Myocyte (in vitro differentiated cells): ENCODE measurements at regions not wholly inside any gene's neighbourhood (a gene's known extent, or its start where the extent isn't known, plus 50 kb on each side); places are given as distances from the start of the nearest gene placed in this dataset.
"Not testable (repeated sequence)": the region's sequence is repeated elsewhere in the genome, so short reads cannot be mapped to it uniquely, and the experiment has no call there.

ENCODE experiments used
- DNase-seq: peaks from one replicate; pipeline ENCODE4 v3.0.0-alpha.2; 2012; ENCODE audit warnings: low read depth

- peak; percentile 94 for DNase-seq
Observed at GRCh38 chr6:56749632-56750151, 107.0 kb upstream of the DST start.

- peak; percentile 60 for DNase-seq
Observed at GRCh38 chr6:56746767-56747504, 104.2 kb upstream of the DST start.

GRCh38 chr6:56745971-56746370 lies 103.3 kb upstream of the DST start:
- DNase-seq = no peak

DNA sequence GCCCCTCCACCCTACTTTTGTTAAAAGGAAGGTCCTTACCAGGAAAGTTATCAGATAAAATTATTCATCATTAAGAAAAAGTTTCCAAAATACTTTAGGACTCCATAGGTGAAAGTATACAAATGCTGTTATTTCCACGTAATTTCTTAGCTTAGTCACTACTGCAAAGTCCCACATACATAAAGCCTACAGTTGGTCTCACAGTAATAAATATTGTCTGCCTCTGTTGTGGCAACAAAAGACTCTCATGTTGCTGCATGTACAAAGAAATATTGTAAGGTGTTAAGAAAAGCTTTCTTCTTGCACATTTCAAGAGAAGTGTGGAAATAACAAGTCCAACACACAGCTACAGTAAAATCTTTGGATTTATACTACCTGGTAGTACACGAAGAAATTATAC lies 102.4 kb upstream of the DST start:
- DNase-seq = no peak

DNA sequence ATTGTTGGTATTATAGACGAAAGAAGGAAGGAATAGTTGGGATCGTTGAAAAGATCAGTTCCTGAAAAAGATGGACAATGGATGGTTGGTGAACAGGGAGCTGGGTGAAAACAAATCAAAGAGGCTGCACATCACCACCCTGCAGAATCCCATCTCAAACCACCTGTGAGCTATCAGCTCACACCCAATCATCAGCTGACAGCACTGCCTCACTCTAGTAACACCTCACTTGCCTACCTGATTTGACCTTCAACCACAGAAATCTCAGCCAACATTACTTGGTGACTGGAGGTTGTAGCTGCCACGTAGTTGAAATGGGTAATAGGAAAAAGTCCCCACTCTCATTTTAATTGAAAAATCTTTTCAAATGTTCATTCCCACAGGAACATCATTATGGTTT lies 101.8 kb upstream of the DST start:
- no peak for DNase-seq

- DNase-seq = no peak
Observed at GRCh38 chr6:56742122-56742791, 99.6 kb upstream of the DST start.

DNA sequence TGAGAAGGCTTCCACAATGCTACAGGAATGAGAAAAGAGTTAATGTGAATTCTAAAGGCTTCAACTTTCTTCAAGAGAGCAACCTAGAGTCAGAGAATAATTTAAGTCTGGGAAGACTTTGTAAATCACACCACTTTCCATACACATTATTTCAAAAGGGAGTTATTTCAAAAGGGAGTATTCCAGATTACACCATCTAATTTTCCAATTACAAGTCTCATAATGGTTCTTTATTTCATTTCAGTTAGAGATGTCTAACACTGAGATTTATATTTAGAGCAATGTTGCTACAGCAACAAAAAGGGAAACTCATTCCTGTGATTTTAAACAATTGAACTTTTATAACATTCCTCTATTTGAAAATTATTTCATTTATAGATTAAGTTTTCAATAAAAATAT lies 98.8 kb upstream of the DST start:
- no peak for DNase-seq

DNA sequence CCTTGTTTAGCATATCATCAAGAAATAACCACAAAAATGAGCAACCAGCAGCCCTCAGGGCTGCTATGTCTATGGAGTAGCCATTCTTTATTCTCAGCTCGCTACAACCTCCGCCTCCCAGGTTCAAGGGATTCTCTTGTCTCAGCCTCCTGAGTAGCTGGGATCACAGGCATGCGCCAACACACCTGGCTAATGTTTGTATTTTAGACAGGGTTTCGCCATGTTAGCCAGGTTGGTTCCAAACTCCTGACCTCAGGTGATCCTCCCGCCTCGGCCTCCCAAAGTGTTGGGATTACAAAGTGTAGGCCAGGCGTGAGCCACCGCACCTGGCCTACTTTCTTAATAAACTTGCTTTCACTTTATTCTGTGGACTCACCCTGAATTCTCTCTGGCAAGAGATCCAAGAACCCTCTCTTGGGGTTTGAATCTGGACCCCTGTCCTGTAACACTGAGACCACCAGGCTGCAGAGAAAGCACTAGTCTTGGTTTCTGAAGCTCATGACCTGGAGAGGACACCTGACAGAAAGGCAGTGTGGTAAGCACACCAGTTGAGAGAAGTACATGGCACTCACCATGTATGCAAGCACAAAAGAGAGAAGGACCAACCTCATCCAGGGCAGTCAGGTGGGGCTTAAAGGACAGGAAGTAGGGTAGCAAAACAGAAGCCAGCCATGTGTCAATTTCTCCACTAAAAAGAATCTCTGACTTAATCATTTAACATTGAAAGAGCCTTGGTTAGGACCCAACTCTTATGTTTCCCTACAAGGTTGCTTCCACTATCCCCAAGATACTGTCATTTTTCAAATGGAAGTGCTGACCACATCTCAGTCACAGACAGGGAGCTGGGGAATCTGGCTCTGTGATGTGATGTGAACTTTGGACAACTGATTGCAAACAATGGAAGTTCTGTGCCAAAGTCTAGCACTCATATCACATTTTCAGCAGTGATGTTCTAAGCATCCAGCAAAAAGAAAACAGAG lies 97.4 kb upstream of the DST start:
- DNase-seq = no peak

- no peak for DNase-seq
Observed at GRCh38 chr6:56736804-56737203, 94.1 kb upstream of the DST start.

DNA sequence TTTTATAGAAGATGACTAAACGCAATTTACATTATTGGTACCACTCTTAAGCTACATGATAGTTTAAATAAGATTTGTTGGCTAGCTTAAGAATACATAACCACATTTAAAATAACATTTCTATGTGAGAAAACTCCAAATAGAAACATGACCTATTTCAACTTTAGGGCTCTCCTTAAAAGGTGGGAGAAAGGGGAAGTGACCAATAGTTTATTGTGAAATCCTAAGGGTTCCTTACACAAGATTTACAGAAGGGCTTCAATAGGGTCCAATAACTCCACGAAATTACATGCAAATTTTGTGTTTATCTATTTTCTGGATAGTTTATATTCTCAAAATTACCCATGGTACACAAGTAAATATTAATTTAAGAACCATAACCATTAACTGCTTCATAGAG lies 91.6 kb upstream of the DST start:
- no peak for DNase-seq

DNA sequence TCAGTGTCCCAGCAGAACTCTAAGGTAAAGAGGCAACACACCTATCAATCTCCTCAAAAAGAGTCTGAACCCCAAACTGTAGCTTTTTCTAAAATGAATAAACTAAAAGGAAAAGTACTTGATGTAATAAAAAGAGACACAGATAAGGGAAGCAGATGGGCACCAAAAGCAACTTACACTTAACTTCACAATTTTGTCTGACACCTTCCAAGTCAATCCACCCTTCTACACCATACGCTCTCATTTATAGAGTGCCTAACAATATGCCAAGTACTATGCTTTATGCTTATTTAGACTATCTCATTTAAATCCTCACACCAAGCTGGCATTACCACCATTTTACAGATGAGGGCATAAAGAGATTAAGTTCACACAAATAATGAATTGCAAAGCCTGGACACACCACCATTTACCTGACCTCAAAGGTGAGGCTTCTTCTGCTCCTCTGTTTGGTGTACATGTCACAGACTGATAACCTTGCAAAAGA lies 90.6 kb upstream of the DST start:
- DNase-seq = no peak

GRCh38 chr6:56732517-56732916 lies 89.8 kb upstream of the DST start:
- DNase-seq = no peak

DNA sequence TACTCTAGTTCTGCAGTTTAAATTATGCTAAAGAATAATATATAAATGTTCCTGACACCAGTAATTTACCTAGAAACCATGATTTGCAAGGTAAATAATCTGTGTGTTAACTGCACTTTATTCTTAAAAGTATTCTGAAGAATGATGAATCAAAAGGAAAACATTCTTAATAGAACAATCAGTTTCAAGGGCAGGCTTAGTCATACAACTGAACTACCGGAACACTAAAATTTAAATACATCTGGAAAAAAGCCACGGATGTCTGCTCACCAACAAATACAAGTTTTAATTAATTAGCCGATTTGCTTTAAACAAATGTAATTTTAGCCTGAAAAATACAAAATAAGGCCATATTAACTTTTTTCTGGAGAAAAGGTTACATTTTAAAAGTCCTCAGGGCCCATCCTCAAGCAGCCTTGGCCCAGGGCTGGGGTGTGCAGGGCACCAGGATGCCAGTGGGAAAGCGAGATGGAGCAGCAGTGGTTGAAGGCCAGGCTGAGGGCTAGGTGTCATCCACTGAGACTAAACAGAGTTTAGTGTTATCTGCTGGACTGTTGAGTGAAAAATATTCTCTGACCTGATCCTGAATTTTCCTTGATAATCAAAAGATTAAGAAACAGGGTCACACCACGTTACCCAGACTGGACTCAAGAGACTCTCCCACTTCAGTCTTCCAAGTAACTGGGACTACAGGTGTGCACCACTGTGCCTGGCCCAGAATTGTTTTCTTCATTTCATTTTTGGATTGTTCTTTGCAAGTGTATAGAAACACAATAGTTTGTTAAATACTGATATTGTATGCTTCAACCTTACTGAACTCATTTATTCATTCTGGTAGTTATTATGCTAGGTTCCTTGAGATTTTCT lies 88.2 kb upstream of the DST start:
- no peak for DNase-seq

- no peak for DNase-seq
Observed at GRCh38 chr6:56729719-56730118, 87.0 kb upstream of the DST start.

- DNase-seq = not testable (repeated sequence)
Observed at GRCh38 chr6:56729166-56729565, 86.5 kb upstream of the DST start.

- DNase-seq = no peak
Observed at GRCh38 chr6:56727097-56727850, 84.6 kb upstream of the DST start.

DNA sequence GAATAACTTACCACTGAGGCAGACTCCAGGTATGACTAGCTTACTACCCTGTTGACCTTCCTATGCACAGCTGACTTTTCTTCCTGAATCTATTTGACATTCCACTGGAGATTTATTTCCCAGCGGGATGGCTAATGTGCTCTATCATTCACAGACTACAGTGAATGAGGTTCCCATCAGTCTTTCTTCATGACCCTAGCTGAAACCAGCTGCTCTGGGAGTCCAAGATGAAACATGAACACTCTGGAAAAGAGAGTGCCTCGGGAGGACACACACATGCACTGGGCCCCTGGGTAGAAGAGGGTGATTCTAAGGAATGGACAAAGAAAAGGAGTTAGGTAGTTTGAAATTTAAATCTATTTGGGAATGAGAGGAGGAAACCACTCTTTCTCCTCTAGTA lies 82.6 kb upstream of the DST start:
- no peak for DNase-seq

DNA sequence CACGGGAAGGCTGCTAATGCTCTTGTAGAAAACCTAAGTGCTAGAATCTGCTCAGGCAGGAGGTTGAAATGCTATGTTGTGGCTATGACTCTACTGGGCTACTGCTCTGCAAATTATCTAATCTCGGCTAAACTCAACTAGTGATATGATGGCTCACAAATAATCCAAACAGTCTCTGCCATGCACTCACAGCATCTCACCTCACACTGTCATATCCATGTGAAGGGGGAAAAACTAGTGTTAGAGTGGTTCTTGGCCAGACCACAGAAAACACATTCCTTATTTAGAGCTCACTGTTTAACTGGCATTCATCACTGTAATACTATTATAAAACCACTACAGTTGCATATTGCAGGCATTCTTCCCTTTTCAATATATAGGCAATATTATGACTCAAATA lies 81.8 kb upstream of the DST start:
- no peak for DNase-seq

DNA sequence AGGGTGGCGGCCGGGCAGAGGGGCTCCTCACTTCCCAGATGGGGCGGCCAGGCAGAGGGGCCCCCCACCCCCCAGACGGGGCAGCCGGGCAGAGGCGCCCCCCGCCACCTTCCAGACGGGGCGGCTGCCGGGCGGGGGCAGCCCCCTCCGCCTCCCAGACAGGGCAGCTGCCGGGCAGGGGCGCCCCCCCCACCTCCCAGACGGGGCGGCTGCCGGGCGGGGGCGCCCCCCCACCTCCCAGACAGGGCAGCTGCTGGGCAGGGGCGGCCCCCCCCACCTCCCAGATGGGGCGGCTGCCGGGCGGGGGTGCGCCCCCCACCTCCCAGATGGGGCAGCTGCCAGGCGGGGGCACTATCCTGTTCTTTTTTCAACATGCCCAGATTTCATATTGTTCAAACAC lies 78.2 kb upstream of the DST start:
- no peak for DNase-seq

GRCh38 chr6:56720202-56720601 lies 77.5 kb upstream of the DST start:
- DNase-seq = not testable (repeated sequence)
